ENCODE measurements at regions not wholly inside any gene's neighbourhood (a gene's known extent, or its start where the extent isn't known, plus 50 kb on each side); places are given as distances from the start of the nearest gene placed in this dataset.

DNA sequence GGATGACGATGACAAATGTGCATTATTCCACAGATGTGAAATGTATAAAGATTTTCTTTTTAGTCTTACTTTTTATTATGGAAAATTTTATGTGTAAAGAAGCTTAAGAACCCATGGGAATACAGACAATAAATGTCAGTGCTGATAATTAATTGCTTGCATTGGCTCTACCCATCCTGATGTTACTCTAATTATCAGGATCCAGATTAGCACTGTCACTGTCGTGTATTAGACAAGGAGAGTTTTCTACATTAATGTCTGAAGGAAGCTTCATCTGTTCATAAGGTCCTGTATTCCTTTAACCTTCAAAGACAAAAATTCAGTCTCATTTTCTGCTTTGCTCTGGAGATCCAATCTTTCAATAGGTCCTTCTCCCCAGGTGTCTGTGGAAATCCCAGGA lies 259.1 kb upstream of the ADAMTS5 start:
- TF ChIP-seq, protein P1, sequence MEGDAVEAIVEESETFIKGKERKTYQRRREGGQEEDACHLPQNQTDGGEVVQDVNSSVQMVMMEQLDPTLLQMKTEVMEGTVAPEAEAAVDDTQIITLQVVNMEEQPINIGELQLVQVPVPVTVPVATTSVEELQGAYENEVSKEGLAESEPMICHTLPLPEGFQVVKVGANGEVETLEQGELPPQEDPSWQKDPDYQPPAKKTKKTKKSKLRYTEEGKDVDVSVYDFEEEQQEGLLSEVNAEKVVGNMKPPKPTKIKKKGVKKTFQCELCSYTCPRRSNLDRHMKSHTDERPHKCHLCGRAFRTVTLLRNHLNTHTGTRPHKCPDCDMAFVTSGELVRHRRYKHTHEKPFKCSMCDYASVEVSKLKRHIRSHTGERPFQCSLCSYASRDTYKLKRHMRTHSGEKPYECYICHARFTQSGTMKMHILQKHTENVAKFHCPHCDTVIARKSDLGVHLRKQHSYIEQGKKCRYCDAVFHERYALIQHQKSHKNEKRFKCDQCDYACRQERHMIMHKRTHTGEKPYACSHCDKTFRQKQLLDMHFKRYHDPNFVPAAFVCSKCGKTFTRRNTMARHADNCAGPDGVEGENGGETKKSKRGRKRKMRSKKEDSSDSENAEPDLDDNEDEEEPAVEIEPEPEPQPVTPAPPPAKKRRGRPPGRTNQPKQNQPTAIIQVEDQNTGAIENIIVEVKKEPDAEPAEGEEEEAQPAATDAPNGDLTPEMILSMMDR (IDR thresholded peaks at IDR 0.05): no peak
- no peak for TF ChIP-seq POLR2A (IDR thresholded peaks at IDR 0.05)
